MCF 10A (cell line): ENCODE measurements at regions not wholly inside any gene's neighbourhood (a gene's known extent, or its start where the extent isn't known, plus 50 kb on each side); places are given as distances from the start of the nearest gene placed in this dataset.

Experiments
- BruUV-seq: library from RNA; stranded (reverse); fragments of 400-500 nt; replicated peaks from 2 replicates; lab custom pipeline; 2021; lab: Mats Ljungman, UMichigan
- CTCF ChIA-PET: fragments of 300-600 bp; sonication (Branson Sonifier 250); formaldehyde crosslinking; extraction: SDS; loops from one replicate; lab custom pipeline; 2021; ENCODE audit warnings: antibody characterized with exemption, inconsistent platforms; lab: Yijun Ruan, JAX
- POLR2A ChIA-PET: fragments of 300-600, 350-650 bp; sonication (Branson Sonifier 250); formaldehyde crosslinking; extraction: SDS; loops from one replicate; lab custom pipeline; 2020; ENCODE audit warnings: antibody characterized with exemption, inconsistent platforms; lab: Yijun Ruan, JAX
- DNase-seq: peaks from one replicate; pipeline ENCODE4 v3.0.0-alpha.2; 2018; ENCODE audit not compliant: unreplicated experiment
- H3K27ac Mint-ChIP-seq: one replicate; pipeline ENCODE4 v1.8.0; 2022; ENCODE audit warnings: mild to moderate bottlenecking, low read depth, mixed read lengths; ENCODE audit not compliant: unreplicated experiment
- H3K27me3 Mint-ChIP-seq: one replicate; pipeline ENCODE4 v1.8.0; 2022; ENCODE audit warnings: mixed read lengths; ENCODE audit not compliant: insufficient read depth, unreplicated experiment
- H3K36me3 Mint-ChIP-seq: one replicate; pipeline ENCODE4 v1.8.0; 2022; ENCODE audit warnings: mild to moderate bottlenecking, moderate library complexity, mixed read lengths; ENCODE audit not compliant: insufficient read depth, unreplicated experiment
- H3K4me1 Mint-ChIP-seq: one replicate; pipeline ENCODE4 v1.8.0; 2022; ENCODE audit warnings: mixed read lengths; ENCODE audit not compliant: insufficient read depth, unreplicated experiment
- H3K4me3 Mint-ChIP-seq: one replicate; pipeline ENCODE4 v1.8.0; 2022; ENCODE audit warnings: mild to moderate bottlenecking, moderate library complexity, mixed read lengths; ENCODE audit not compliant: unreplicated experiment
- H3K9me3 Mint-ChIP-seq: one replicate; pipeline ENCODE4 v1.8.0; 2022; ENCODE audit warnings: mixed read lengths; ENCODE audit not compliant: unreplicated experiment
- intact Hi-C: fragments of 100-400 bp; cut with micrococcal nuclease; formaldehyde crosslinking; loops from 2 replicates; pipeline ENCODE4 v1.14.1; 2022
- TF ChIP-seq, protein P1 (sequence below): fragments of 200-600 bp; IDR thresholded peaks from one replicate; pipeline ENCODE4 v1.8.0; 2022; ENCODE audit warnings: antibody characterized with exemption, mild to moderate bottlenecking; ENCODE audit not compliant: unreplicated experiment

- no peak overlapping the region for H3K27ac Mint-ChIP-seq
- H3K9me3 Mint-ChIP-seq: peaks cover 6% of the 10 kb centered on the region
- no peaks in the 10 kb centered on the region for H3K36me3 Mint-ChIP-seq
- ChIA-PET POLR2A (no interaction called here), CTCF (interaction anchor here (0.8 kb wide), 1 partner anchor 26 kb away, joined by 4 read pairs; no protein-coding TSS in a partner anchor)
- no peak for DNase-seq
- H3K4me3 Mint-ChIP-seq: no peak overlapping the region
- BruUV-seq: no TSS peak
- no peaks in the 10 kb centered on the region for H3K27me3 Mint-ChIP-seq
- no peaks in the 10 kb centered on the region for H3K4me1 Mint-ChIP-seq
- intact Hi-C loops: no loop called here
- TF ChIP-seq, protein P1, sequence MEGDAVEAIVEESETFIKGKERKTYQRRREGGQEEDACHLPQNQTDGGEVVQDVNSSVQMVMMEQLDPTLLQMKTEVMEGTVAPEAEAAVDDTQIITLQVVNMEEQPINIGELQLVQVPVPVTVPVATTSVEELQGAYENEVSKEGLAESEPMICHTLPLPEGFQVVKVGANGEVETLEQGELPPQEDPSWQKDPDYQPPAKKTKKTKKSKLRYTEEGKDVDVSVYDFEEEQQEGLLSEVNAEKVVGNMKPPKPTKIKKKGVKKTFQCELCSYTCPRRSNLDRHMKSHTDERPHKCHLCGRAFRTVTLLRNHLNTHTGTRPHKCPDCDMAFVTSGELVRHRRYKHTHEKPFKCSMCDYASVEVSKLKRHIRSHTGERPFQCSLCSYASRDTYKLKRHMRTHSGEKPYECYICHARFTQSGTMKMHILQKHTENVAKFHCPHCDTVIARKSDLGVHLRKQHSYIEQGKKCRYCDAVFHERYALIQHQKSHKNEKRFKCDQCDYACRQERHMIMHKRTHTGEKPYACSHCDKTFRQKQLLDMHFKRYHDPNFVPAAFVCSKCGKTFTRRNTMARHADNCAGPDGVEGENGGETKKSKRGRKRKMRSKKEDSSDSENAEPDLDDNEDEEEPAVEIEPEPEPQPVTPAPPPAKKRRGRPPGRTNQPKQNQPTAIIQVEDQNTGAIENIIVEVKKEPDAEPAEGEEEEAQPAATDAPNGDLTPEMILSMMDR: no peak
Observed at GRCh38 chr11:95486466-95486865, 255.5 kb upstream of the SESN3 start.

DNA sequence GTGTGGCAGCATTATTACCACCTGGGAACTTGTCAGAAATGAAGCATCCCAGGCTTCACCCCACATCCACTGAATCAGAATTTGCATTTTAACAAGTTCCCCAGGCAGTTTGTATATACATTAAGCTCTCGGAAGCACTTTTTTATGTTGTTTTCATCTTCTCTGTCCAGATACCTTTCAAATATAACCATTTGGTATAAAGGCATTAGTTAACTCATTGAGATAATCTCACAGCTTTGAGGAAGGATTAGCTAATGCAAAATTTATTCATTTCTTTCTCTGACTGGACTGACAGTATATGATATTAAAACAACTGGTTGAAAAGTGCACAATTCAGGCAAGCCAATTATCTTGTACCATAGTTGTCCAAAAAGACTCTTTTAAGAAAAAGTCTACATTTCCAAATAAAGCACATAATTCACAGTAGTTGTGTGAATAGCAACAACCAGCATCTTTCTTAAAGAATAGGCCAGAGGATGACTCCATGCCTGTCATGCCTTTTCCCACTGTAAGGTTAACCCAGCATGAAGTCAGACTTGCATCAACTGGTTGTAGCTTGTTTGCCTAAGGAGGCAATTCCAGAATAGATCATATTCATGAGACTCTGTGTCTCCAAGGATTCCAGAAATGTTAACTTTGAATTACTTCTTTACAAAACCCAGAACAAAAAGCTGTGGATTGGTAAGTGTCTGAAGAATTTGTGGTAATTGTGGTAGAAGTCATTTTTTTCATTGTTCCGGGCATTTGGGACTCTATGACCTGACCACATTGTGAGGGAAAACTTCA, 254.3 kb upstream of the SESN3 start:
- POLR2A ChIA-PET: interaction anchor here (0.6 kb wide), 1 partner anchor 22 kb away, joined by 3 read pairs; no protein-coding TSS in a partner anchor
- Mint-ChIP-seq H3K4me1 (no peaks in the 10 kb centered on the region), H3K9me3 (no peaks in the 10 kb centered on the region), H3K36me3 (no peaks in the 10 kb centered on the region), H3K4me3 (no peak overlapping the region), H3K27me3 (no peaks in the 10 kb centered on the region), H3K27ac (no peak overlapping the region)
- TF ChIP-seq, protein P1: no peak
- intact Hi-C loops: no loop called here
- CTCF ChIA-PET: interaction anchor here (0.6 kb wide), 1 partner anchor 215 kb away, joined by 3 read pairs; no protein-coding TSS in a partner anchor
- BruUV-seq: no TSS peak
- no peak for DNase-seq

DNA sequence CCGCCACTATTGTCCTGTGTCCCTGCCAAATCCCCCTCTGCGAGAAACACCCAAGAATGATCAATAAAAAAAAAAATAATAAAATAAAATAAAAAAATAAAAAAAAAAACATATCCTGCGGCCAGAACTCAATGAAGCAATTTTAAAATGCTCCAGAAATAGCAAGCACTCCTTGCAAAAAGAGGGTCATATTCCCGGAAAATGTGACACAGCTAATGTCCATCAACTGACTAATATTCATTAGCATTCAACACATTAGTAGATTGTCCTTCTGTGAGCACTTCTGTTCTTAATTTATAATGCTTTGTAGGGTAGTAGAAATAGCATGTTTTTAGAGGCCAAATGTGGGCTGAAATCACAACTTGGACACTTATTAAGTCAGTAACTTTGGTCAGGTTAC, 252.3 kb upstream of the SESN3 start:
- no TSS peak for BruUV-seq
- H3K27me3 Mint-ChIP-seq: no peaks in the 10 kb centered on the region
- H3K4me1 Mint-ChIP-seq: no peaks in the 10 kb centered on the region
- no peak for DNase-seq
- H3K27ac Mint-ChIP-seq: no peak overlapping the region
- TF ChIP-seq, protein P1: no peak
- ChIA-PET CTCF (interaction anchor here (0.7 kb wide), 1 partner anchor 11 kb away, joined by 3 read pairs; no protein-coding TSS in a partner anchor), POLR2A (no interaction called here)
- no peak overlapping the region for H3K4me3 Mint-ChIP-seq
- intact Hi-C loops: no loop called here
- H3K36me3 Mint-ChIP-seq: no peaks in the 10 kb centered on the region
- H3K9me3 Mint-ChIP-seq: no peaks in the 10 kb centered on the region

DNA sequence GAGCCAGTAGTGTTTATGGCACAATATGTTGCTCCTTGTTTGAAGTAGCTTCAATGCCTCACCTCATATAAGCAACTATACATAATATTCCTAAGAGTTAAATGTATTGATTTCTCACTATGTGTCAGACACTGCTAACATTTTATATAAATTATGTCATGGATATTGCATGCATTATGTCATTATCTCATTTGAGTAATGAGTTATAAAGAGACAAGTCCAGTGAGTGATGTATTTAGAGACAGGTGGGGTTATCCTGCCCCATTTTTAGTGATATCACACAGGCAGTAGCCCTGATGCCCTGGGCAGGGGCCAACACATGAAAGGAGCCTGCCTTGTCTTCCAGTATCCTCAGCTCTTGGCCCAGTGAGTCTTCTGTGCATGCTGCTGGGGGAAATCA, 247.0 kb upstream of the SESN3 start:
- CTCF ChIA-PET: no interaction called here
- no peak for DNase-seq
- H3K4me3 Mint-ChIP-seq: no peak overlapping the region
- H3K9me3 Mint-ChIP-seq: no peaks in the 10 kb centered on the region
- POLR2A ChIA-PET: interaction anchor here (0.5 to 0.7 kb wide), 2 partner anchors 10 to 225 kb away, joined by 3 read pairs; no protein-coding TSS in a partner anchor
- H3K36me3 Mint-ChIP-seq: no peaks in the 10 kb centered on the region
- no TSS peak for BruUV-seq
- intact Hi-C loops: no loop called here
- no peaks in the 10 kb centered on the region for H3K27me3 Mint-ChIP-seq
- TF ChIP-seq, protein P1: no peak
- no peak overlapping the region for H3K27ac Mint-ChIP-seq
- no peaks in the 10 kb centered on the region for H3K4me1 Mint-ChIP-seq
